ENCODE measurements at regions not wholly inside any gene's neighbourhood (a gene's known extent, or its start where the extent isn't known, plus 50 kb on each side); places are given as distances from the start of the nearest gene placed in this dataset.

DNA sequence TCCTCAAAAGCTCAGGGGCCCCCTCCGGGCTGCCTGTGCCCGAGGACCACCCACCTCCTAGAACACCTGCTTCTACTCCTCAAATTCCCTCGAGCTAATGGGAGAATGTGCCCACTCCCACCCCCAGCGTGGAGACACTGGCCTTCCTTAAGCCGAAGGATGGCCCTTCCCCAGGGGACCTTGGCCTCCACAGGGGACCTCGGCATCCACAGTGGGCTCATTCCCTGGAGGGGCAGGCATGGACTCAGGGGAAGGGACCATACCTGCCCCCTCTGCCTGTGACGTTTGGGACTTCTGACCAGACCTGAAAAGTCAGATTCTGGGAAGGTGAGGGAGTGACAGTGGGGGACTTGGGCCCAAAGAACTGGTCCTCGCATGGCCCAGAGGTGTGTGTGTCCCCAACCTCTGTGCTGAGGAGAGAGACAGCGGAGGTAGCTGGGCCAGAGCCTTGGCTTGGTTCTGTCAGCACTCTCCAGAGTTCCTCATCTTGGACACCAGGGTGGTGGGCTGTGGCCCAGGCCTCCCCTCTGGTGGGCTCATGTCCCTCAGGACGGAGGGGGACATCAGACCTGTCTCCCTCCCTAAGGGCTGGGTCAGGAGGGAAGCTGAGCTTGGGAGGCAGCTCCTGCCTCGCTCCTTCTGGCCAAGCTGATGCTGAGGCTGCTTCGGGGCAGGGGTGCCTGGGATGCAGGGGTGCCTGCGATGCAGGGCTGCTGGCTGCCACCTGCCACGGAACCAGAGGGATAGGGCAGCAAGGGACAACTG is 240.4 kb downstream of the HAUS1 start:
- no peak for DNase-seq (ENCODE audit: low spot score)

DNA sequence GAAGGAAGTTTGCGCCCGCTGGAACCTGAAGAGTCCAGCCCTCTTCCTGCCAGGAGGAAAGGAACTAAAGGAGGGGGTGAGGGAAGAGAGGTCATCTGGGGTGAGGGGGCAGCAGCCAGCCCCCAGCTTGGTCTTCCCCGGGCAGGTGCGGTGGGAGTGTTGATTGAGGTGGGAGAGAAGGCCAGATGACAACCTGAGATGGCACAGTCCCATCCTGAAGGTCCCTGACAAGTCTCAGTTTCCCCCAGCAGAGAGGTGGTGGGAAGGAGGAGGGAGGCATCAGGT is 240.9 kb downstream of the HAUS1 start:
- no peak for DNase-seq (ENCODE audit: low spot score)

DNA sequence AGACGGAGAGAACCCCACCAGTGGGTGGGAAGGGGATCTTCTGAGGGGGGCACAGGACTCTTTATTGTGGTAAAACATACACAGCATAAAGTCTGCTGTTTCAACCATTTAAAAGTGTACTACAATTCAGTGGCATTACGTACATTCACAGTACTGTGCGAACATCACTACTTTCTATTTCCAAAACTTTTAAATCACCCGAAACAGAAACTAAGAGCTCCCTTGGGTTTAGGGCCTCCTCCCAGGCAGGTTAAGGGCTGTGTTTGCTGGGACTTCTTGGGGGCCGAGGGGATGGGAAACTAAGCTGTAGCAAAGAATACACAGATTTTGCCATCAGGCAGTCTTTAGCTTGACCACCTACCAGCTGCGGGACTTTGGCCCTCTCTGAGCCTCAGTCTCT is 242.0 kb downstream of the HAUS1 start:
- no peak for DNase-seq (ENCODE audit: low spot score)

DNA sequence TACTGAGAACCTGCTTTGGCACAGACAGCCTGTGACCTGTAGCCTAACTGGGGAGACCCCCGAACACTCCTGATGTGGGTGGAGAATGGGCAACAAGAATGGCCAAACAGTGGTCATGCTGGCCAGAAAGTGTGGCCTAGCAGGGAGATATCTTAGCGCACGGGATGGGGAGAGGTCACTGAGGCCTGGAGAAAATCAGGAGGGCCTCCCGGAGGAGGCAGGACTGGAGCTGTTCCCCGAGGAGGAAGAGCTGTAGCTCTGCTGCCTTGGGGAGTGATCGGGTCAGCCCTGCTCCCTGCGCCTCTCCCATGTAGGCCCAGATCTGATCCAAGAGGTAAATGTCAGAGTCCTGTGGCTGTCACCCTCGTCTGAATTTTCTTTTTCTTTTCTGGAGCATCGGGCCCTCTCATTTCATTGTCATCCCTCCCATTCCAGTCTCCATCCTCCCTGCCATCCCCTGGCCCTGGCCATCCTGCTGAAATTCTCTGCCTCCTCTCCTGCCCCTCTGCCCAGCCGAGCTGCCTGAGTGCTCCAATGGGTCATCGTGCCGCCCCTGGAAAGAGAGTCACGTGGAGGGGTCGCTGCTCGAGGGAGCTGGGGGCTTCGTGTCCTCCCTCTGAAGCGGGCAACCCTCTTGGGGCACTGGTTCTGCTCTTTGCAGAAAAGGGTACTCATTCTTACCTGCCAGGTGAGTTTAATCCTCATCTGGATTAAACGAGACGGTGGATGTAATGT is 242.9 kb downstream of the HAUS1 start:
- no peak for DNase-seq (ENCODE audit: low spot score)

DNA sequence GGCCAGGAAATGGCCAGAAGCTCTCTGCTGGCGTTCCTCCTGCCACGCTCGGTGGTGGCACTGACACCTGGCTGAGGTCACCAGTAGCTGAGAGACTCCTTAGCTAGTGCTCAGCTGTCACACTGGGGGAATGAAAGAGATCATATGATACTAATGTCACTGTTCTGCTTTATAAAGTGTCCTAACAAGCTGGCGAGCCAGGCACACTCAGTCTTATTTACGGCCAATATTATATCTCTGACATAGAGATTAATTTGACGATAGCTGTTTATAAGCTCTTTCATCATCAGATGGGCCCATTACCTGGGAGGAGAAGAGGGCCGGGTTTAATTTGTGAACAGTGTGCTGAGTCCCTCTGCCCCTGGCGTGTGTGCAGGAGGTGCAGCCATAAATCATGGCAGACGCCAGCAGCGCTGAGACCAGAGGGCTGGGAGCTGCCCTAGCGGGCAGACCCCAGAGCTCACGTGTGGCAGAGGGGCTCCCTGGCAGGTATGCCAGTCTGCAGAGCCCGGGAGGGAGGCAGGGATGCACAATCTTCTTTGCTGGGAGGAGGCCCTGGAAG is 246.5 kb downstream of the HAUS1 start:
- no peak for DNase-seq (ENCODE audit: low spot score)

DNA sequence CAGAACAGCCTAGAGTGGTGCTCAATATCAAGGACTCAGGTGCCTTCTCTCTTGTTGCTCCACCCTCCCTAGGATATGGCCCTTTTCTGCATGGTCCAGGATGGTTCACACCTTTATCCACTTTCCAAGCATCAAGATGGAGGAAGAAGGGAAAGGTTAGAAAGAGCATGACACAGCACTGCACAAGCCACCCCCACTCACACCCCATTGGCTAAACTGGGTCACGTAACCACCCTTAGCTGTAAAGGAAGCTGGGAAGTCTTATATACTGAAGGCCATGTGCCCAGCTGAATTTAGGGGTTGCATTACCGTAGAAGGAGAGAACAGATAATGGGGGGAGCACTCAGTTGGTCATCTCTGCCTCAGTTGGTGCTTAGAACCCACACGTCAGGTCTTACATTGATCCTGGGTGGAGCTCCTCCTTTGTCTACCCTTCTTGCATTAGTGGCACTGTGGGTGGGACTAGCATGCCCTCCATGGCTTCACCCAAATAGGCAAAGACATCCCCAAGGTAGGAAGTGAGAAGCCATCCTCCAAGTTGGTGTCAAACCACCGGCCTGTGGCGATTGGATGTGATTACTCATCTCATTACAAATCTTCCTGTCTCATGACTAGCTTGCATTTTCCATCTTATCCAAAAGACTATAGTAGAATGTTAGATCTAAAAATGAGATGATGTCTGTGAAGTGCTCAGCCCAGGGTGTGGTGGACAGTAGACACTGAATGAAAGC is 248.5 kb downstream of the HAUS1 start:
- peak; percentile 12 for DNase-seq (ENCODE audit: low spot score)

DNA sequence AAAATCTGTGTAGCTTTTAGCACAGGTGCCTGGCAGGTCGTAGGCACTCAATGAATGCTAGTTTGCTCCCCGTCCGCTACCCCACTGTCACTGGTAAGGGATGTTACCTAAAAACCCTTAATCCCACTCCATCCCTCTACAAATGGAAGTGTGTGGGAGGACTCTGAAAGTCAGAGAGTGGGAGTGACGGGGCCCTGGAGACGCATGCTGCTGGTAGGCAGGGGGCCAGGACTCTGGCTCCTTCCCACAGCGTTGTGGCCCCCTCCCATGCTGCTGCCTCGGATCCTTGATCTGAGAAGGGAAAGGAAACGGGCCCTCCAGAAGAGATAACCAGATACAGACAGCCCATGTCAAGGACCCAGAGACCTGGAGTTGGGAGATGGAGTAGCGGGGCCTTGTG is 249.3 kb downstream of the HAUS1 start:
- no peak for DNase-seq (ENCODE audit: low spot score)

DNA sequence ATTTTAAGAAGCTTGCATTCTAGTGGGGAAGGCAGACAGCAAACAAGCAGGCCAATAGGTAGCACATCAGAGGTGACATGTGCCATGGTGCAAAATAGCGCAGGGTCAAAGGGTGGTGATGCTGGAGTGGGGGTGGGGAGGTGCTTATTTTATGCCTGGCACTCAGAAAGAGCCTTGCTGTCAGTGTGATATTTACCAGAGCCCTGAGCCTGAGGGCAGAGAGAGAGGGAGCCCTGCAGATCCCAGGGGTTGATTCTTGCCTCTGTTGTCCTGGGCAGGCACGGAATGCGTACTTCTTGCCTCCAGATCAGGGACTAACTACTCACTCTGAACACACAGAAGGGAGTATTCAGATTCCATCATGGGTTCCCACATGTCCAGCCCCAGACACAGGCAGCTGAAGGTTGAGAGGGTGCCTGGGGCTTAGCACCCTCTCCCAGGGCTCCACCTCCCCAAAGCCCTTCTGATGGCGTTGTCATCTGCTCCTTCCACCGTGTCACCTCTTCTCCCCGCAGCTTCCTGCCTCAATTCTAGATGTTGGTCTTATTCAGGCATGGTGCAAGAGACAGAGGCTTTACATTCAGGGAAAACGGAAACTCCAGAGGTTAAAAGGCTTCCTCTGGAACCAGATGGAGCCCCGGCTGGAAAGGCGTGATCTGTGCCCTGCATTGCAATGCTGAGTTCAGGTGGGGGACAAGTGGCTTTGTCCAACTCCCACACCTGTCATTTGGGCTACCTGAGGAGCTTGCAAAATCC is 252.3 kb downstream of the HAUS1 start:
- DNase-seq (ENCODE audit: low spot score), result no peak

DNA sequence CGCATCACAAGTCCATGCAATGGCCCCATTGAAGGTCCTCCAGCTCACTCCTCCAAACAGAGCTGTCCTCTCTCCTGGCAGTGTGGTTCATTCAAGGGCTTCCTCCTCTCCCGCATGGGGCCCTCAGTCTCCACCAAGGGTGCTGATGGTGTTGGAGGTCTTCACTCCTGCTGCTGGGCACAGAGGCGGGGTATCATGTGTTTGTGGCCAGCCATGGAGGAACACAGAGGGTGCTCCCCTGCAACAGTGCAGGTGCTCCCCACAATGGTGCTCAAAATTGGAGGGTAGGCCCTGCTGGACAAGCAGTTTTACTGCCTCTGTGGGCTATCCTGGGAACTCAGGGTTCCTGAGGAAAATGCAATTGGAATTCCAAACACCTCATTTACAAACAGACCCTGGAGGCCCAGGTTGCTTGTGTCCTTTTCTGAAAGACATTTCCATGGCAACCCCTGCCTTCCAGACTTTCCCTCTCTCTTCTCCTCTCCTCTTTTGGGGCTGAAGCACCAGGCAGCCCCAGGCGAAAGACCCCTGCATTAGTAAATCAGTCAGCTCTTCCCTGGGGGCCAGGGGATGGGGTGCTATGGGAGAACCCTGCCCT is 256.0 kb downstream of the HAUS1 start:
- DNase-seq (ENCODE audit: low spot score), result no peak

DNA sequence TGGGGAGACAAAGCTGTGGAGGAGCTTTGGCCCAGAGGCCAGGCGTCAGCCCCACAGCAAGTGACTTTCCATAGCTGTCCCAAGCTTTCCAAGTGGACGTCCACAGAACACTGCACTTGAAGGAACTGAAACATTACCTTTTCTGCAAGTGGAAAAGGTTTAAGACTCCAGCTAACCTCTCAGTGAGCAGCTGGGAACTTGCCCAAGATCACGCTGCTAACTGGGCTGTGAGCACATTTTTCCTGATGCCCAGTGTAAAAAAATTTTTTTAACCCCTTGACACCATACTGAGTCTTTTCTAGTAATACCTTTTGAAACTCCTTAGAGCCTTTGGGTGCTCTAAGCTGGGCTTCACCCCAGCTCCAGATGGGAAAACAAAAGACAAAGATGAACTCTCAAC is 256.7 kb downstream of the HAUS1 start:
- DNase-seq (ENCODE audit: low spot score), result no peak

DNA sequence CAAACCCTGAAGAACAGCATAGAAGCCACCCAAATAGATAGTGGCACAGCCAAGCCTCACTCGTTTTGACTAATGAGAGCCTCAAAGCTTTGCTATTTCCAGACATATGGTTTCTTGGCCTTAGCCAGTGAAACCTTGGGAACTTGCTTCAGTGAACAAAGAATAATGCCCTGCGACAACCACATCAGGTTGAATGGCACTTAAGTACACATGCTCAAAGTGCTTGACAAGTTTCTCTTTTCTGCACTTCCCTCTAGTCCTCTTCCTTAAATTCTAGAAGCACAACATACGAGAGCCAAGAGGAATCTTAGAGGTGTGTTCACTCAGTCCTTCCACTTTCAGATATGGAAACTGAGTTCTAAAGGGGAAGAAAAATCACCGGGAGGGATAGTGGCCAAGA is 258.3 kb downstream of the HAUS1 start:
- no peak for DNase-seq (ENCODE audit: low spot score)

DNA sequence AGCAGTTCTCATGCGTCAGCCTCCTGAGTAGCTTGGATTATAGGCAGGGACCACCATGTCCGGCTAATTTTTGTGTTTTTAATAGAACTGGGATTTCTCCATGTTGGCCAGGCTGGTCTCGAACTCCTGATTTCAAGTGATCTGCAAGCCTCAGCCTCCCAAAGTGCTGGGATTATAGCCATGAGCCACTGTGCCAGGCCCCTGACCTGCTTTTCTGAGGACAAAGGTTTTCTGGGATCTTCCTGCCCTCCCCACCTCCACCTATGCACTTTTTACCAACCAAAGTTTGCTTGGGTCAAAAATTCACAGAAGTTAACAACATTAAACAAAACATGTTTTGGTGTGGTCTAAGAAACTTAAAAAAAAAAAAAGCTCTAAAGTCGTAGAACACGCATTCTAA is 259.9 kb downstream of the HAUS1 start:
- no peak for DNase-seq (ENCODE audit: low spot score)

DNA sequence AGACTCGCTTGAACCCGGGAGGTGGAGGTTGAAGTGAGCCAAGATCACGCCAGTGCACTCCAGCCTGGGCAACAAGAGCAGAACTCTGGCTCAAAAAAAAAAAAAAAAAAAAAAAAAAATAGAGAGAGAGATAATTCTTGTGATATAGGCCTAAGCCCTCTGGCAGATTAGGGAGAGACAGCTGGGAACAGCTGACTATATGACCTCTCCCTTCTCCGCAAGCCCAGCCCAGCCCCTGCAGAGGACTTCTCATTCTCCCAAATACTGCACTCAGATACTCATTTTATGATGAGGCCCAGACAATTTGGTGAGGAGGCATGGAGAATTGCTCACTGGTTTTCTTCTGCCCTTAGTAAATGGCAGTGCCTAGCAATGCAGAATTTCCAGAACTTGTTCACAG is 262.0 kb downstream of the HAUS1 start:
- no peak for DNase-seq (ENCODE audit: low spot score)

DNA sequence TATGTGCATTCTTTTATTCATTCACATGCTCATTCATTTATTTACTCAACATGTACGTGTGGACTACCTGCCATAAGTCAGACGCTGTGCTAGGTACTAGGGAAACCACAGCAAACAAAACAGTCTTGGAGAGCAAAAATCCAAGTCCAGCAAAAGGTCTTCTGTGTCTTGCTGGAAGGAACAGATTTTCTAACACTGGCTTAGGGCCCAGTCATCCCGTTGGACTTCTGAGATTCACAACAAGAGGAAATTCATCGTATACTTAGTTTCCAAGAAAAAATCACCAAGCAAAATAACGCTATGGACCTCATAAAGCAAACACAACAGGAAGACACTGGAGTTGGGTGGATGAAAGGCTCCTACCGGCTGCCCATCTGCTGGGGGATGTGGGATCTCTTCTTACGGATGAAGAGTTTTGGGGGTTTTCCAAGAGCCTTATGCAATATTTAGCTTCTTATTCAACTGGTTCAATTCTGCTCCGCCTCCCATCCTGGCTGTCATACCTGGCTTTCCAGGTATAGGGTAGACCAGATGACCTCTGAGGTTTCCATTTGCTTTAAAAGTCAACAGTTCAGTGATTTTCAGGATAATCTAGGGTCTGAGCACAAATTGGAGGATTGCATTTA is 262.7 kb downstream of the HAUS1 start:
- peak; percentile 18 for DNase-seq (ENCODE audit: low spot score)

DNA sequence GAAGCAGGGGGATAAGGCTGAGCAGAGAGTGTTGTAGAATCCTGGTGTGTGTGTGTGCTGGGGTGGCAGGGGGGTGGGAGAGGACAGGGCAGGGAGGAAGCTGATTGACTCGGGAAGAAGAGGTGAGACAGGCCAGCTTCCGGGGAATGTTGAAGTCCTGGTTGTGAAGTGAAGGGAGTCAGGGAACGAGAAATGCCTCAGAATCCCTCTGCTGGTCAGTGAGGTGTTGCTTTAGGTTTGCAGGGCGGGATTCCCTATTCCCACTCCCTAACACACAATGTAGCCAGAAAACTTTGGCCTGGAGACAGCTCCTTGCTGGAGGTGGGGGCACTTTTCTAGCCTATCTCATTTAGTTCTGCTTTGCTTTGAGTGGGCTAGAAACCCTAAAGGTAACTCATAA is 265.1 kb downstream of the HAUS1 start:
- no peak for DNase-seq (ENCODE audit: low spot score)

DNA sequence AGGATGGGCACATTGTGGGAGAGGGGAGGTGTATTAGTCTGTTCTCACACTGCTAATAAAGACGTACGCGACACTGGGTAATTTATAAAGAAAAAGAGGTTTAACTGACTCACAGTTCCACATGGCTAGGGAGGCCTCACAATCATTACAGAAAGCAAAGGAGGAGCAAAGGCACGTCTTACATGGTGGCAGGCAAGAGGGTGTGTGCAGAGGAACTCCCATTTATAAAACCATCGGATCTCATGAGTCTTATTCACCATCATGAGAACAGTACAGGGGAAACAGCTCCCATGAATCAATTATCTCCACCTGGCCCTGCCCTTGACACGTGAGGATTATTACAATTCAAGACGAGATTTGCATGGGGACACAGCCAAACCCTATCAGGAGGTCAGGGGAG is 266.7 kb downstream of the HAUS1 start:
- no peak for DNase-seq (ENCODE audit: low spot score)

DNA sequence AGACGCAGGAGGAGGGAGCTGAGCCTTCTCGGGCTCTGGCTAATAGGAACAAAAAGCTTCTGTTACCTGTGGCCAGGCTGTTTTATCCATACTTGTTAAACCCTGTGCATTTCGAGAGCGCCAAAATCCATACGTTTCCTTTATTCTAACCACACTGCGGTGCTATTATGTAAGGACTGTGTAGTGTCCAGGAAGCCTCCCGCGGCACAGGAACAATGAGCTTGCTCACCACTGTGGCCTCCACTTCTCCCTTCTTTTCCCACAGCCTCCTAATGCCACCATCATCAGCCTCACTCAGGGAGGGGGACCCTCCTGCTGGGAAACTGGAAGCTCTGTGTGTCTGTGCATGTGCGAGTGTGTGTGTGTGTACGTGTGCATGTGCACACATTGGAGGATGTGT is 268.5 kb downstream of the HAUS1 start:
- DNase-seq (ENCODE audit: low spot score), result no peak

DNA sequence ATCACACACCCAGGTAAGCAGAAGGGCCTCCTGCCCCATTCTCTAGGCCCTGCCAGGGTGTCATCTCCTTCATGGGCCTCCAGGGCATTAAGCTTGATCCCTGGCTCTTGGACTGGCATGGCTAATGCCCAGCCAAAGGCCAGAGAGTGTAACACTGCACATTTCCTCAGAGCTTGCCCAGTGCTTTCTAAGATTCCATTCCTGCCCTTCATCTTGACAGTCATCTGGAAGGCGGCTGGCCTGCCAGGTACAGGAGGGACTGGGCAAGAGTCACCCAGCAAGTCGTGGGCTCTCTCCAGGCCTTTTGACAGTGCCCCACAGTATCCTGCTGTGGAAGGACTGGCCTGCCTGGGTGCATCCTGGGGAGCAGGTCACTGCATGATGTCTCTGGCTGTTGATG is 268.9 kb downstream of the HAUS1 start:
- DNase-seq (ENCODE audit: low spot score), result no peak

DNA sequence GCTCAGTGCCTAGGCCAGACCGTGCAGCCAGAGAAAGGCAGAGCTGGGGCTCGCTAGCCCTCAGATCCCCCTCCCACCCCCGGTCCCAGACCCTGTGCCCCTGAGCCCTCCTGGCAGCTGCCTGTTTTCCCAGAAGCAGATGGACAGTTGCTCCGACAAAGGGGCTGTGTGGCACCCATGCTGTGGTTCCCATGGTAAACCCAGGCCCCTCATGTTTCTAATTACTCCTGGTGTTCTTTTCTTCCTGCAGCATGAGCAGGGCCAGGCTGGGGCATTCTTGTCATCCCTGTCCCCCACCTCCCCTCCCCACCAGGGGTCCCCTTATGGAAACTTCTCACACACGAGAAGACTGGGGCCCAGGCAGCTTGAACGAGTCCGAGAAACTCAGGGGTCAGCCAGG is 269.6 kb downstream of the HAUS1 start:
- no peak for DNase-seq (ENCODE audit: low spot score)

DNA sequence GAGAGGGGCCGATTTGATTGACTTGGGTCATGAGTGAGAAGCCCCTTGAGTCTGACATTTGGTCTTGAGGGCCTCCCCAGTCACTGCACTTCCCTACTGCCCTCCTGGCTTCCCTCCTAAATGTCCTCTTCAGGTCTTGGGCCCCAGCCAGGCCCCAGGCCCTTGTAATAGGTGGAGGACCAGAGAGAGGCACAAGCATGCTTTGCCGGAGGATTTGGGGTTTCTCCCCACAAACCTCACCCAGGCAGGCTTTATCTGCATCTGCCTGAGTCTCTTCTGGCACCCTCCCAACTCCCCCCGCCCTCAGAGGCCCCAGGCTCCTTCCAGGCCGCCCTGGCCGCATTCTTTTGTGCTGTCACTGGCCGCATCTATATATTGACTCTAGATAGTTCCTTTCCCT is 270.7 kb downstream of the HAUS1 start:
- DNase-seq (ENCODE audit: low spot score), result no peak

DNA sequence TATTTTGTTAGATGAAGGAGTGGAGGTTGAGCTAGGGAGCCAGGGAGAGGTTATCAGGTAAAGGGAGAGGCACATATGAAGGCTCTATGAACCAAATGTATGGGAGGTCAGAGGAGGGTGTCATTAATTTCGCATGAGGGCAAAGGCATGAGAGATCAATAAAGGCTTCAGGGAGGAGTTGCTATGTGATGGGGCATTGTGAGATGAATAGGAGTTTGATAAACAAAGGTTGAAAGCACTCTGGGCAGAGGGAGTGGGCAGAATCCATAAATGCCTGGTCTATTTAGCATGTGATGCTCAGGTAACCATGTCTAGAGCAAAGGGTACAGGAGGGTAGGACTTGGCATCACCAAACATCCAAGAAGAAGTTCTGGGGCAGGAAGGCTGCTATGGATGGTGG is 273.4 kb downstream of the HAUS1 start:
- no peak for DNase-seq (ENCODE audit: low spot score)

Data from kidney tubule cell (primary cell).